Panc1 (cell line): ENCODE measurements at regions not wholly inside any gene's neighbourhood (a gene's known extent, or its start where the extent isn't known, plus 50 kb on each side); places are given as distances from the start of the nearest gene placed in this dataset.

Experiments
- POLR2AphosphoS5 ChIP-seq: IDR thresholded peaks from 2 replicates; pipeline ENCODE4 v1.6.1; 2012; ENCODE audit warnings: mild to moderate bottlenecking, low read depth, low read length, moderate library complexity
- TF ChIP-seq, protein P1 (sequence below): fragments of 450-650 bp; IDR thresholded peaks from 2 replicates; pipeline ENCODE4 v1.5.1; 2017; ENCODE audit warnings: mild to moderate bottlenecking
- TF ChIP-seq, protein P2 (sequence below), 2 experiments: IDR thresholded peaks; 2 replicates each; pipeline ENCODE4 v1.6.1; 2011 to 2012; ENCODE audit warnings: low read depth in 2 of 2, control low read depth in 1 of 2, low read length in 1 of 2, mild to moderate bottlenecking in 1 of 2, moderate library complexity in 1 of 2; ENCODE audit not compliant: insufficient read depth in 1 of 2

DNA sequence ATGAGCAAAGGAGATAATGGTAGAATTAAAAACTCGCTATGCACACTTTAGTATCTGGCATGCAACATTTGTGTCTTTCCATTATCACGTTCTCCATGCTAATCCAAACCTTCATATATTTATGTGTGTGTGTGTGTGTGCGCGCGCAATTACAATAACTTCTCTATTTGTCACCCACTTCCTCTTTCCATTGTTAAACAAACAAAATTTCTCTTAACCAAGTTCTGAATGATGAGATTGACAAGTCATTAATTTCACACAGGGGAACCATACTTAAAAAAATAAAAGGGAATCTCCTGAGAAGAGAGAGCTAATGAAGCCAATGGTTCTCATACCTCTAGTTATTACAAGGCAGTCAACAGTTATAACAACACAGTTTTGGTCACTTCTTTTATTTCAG lies 575.9 kb upstream of the MDGA2 start:
- TF ChIP-seq, protein P1, sequence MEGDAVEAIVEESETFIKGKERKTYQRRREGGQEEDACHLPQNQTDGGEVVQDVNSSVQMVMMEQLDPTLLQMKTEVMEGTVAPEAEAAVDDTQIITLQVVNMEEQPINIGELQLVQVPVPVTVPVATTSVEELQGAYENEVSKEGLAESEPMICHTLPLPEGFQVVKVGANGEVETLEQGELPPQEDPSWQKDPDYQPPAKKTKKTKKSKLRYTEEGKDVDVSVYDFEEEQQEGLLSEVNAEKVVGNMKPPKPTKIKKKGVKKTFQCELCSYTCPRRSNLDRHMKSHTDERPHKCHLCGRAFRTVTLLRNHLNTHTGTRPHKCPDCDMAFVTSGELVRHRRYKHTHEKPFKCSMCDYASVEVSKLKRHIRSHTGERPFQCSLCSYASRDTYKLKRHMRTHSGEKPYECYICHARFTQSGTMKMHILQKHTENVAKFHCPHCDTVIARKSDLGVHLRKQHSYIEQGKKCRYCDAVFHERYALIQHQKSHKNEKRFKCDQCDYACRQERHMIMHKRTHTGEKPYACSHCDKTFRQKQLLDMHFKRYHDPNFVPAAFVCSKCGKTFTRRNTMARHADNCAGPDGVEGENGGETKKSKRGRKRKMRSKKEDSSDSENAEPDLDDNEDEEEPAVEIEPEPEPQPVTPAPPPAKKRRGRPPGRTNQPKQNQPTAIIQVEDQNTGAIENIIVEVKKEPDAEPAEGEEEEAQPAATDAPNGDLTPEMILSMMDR, result no peak
- TF ChIP-seq, protein P2, sequence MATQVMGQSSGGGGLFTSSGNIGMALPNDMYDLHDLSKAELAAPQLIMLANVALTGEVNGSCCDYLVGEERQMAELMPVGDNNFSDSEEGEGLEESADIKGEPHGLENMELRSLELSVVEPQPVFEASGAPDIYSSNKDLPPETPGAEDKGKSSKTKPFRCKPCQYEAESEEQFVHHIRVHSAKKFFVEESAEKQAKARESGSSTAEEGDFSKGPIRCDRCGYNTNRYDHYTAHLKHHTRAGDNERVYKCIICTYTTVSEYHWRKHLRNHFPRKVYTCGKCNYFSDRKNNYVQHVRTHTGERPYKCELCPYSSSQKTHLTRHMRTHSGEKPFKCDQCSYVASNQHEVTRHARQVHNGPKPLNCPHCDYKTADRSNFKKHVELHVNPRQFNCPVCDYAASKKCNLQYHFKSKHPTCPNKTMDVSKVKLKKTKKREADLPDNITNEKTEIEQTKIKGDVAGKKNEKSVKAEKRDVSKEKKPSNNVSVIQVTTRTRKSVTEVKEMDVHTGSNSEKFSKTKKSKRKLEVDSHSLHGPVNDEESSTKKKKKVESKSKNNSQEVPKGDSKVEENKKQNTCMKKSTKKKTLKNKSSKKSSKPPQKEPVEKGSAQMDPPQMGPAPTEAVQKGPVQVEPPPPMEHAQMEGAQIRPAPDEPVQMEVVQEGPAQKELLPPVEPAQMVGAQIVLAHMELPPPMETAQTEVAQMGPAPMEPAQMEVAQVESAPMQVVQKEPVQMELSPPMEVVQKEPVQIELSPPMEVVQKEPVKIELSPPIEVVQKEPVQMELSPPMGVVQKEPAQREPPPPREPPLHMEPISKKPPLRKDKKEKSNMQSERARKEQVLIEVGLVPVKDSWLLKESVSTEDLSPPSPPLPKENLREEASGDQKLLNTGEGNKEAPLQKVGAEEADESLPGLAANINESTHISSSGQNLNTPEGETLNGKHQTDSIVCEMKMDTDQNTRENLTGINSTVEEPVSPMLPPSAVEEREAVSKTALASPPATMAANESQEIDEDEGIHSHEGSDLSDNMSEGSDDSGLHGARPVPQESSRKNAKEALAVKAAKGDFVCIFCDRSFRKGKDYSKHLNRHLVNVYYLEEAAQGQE (IDR thresholded peaks at IDR 0.05; ENCODE audit: insufficient read depth in 1 of 2, low read depth in 2 of 2, low read length in 1 of 2), result no peak
- no peak for TF ChIP-seq POLR2AphosphoS5
